Erythroblast (primary cell): ENCODE measurements at regions not wholly inside any gene's neighbourhood (a gene's known extent, or its start where the extent isn't known, plus 50 kb on each side); places are given as distances from the start of the nearest gene placed in this dataset.

ENCODE experiments used
- DNase-seq, 2 experiments: peaks; one replicate each; lab custom pipeline; 2025; lab: John Stamatoyannopoulos, UW
- GATA1 ChIP-seq: IDR thresholded peaks from 2 replicates; pipeline ENCODE4 v1.6.1; 2011; ENCODE audit warnings: low read depth, mild to moderate bottlenecking, control low read depth, low read length, moderate library complexity
- POLR2A ChIP-seq: IDR thresholded peaks from 2 replicates; pipeline ENCODE4 v1.6.1; 2011; ENCODE audit warnings: mild to moderate bottlenecking, low read length

GRCh38 chr2:180449171-180449915 is 442.2 kb upstream of the CWC22 start:
- no peak for TF ChIP-seq POLR2A
- TF ChIP-seq GATA1, result no peak
- DNase-seq, result no peak

- TF ChIP-seq POLR2A (no peak), GATA1 (no peak)
- DNase-seq, result no peak
These were observed 439.4 kb upstream of the CWC22 start for GRCh38 chr2:180446492-180446891.

GRCh38 chr2:180443888-180444287 is 436.8 kb upstream of the CWC22 start:
- TF ChIP-seq GATA1, result no peak
- no peak for TF ChIP-seq POLR2A
- DNase-seq, result no peak

- DNase-seq, result no peak
- TF ChIP-seq POLR2A (no peak), GATA1 (no peak)
These were observed 436.0 kb upstream of the CWC22 start for GRCh38 chr2:180442860-180443644.

GRCh38 chr2:180419212-180419611 is 412.1 kb upstream of the CWC22 start:
- TF ChIP-seq POLR2A (no peak), GATA1 (no peak)
- DNase-seq, result no peak

- DNase-seq, result no peak
- TF ChIP-seq POLR2A (no peak), GATA1 (no peak)
These were observed 409.5 kb upstream of the CWC22 start for GRCh38 chr2:180416627-180417026.

GRCh38 chr2:180413336-180413735 is 406.2 kb upstream of the CWC22 start:
- TF ChIP-seq GATA1 (no peak), POLR2A (no peak)
- no peak for DNase-seq

GRCh38 chr2:180412219-180412618 is 405.1 kb upstream of the CWC22 start:
- no peak for DNase-seq
- TF ChIP-seq GATA1 (no peak), POLR2A (no peak)

GRCh38 chr2:180411661-180412060 is 404.6 kb upstream of the CWC22 start:
- TF ChIP-seq POLR2A (no peak), GATA1 (no peak)
- DNase-seq, result no peak

GRCh38 chr2:180406687-180407086 is 399.6 kb upstream of the CWC22 start:
- TF ChIP-seq GATA1, result no peak
- no peak for TF ChIP-seq POLR2A
- no peak for DNase-seq

- no peak for DNase-seq
- TF ChIP-seq POLR2A (no peak), GATA1 (no peak)
These were observed 398.4 kb upstream of the CWC22 start for GRCh38 chr2:180405520-180405919.

- DNase-seq, result no peak
- no peak for TF ChIP-seq GATA1
- no peak for TF ChIP-seq POLR2A
These were observed 387.2 kb upstream of the CWC22 start for GRCh38 chr2:180394305-180394704.

- DNase-seq, result no peak
- TF ChIP-seq POLR2A (no peak), GATA1 (no peak)
These were observed 378.6 kb upstream of the CWC22 start for GRCh38 chr2:180385601-180386201.

- no peak for DNase-seq
- TF ChIP-seq GATA1 (no peak), POLR2A (no peak)
These were observed 369.0 kb upstream of the CWC22 start for GRCh38 chr2:180376066-180376465.
